GM11168 (cell line): ENCODE measurements at regions not wholly inside any gene's neighbourhood (a gene's known extent, or its start where the extent isn't known, plus 50 kb on each side); places are given as distances from the start of the nearest gene placed in this dataset.

ENCODE experiments used
- in situ Hi-C: fragments of 300-500 bp; cut with MboI; formaldehyde crosslinking; loops from one replicate; pipeline ENCODE4 v1.12.0; 2022; ENCODE audit warnings: low sequenced_read_pairs; ENCODE audit not compliant: unreplicated experiment

DNA sequence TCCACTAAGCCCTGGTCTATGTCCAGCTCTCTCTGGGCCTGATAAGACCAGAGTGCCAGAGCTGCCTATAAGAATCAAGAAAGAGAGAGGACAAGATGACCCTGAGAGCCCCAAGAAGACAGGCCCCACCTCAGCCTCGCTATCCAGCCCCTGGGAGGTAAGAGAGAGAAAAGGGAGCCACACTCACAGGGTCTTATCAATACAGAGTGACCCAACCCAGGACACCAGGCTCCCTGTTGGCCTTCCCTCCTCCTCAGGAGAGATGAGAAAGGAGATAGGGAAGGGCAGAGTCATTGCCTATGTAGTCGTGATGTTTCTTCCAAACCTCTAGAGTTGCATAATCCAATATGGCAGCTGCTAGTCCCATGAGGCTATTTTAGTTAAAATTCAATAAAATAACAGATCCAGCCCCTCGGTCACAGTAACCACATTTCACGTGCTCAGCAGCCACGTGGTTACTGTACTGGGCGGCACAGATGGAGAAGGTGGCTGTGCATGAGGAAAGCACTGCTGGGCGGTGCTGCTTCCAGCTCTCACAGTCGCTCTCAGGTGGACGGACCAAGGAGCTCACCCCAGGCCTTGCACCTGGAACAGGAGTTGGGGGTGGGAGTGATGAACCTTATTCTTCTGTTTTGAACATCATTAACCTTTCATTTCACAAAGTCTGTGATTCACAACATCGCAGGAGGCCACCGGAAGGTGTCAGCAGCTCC is 525.8 kb downstream of the SHQ1 start:
- in situ Hi-C loops, result no loop called here

GRCh38 chr3:72320955-72321303 is 527.3 kb downstream of the SHQ1 start:
- in situ Hi-C loops, result no loop called here

DNA sequence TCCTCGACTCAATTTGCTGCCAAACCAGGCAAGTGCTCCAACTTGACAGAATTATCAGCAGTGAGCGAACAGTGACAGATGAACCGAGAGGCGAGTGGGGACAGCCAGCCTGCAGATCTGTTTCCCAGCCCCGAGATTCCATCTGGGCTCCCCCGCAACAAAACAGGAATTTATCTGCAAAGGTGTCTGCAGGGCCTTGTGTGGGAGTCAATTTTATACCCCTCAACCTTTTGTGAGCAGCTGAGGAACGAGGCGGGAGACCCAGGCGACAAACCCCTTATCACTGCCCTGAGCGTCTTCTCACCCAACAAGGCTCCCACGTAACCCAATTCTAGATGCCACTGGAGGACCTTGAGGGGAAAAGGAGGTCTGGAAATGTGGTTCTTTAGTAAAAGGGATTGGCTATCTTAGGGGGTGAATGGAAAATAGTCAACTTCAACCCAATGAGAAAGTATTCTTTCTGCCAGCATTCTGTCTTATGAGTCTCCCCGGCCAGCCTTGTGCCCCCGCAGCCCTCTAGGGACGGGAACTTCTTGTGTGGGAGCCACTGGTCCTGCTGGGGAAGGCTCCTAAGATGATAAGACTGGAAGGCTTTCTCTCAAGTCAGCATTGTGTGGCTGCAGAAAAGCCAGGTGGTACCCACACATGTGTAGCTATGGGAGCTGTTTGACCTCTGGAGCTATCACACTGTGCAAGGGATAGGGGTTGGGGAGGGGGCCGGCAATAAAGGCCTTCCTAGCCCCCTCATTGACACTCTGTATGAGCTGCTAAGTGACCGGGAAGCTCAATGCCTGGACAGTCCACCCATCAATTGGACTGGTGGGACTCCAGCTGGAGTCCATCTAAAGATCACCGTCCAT is 527.9 kb downstream of the SHQ1 start:
- in situ Hi-C loops, result no loop called here

DNA sequence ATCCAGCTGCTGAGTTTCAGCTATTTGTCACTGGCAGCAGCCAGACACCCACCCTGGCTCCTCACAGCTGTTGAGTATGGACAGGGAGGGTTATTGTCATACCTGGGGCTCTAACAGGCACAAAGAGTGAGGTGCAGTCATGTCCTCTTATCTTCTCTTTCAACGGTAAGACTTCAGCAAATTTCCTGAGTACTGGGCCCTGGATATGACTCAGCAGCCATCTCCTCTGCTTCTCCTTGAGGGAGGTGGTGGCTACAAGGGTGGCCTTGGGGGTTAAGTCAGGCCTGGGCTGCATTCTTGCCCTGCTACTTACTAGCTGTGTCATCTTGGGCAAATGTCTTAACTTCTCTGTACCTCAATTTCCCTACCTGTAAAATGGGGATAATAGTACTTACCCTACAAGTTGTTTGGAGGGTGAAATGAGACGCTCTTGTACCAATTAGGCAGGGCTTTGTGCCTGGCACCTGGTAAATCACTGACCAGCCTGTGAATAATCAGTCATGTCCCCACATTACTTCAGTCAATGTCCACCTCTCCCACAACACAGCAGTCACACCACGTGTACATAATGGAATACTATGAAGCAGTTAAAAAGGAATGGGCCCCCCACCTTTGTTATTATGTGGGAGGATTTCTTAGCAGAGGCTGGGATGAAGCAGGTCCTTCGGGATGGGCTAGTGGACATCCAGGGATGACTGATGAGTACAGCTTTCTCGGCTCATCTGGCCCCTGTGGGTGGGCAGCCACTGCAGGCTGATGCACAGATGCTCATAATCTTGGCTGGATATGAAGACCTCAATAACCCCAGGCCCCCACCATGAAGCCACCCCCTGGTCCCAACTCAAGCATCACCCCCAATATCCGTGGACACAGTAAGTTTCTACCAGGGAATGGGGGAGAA is 528.8 kb downstream of the SHQ1 start:
- in situ Hi-C loops, result no loop called here

DNA sequence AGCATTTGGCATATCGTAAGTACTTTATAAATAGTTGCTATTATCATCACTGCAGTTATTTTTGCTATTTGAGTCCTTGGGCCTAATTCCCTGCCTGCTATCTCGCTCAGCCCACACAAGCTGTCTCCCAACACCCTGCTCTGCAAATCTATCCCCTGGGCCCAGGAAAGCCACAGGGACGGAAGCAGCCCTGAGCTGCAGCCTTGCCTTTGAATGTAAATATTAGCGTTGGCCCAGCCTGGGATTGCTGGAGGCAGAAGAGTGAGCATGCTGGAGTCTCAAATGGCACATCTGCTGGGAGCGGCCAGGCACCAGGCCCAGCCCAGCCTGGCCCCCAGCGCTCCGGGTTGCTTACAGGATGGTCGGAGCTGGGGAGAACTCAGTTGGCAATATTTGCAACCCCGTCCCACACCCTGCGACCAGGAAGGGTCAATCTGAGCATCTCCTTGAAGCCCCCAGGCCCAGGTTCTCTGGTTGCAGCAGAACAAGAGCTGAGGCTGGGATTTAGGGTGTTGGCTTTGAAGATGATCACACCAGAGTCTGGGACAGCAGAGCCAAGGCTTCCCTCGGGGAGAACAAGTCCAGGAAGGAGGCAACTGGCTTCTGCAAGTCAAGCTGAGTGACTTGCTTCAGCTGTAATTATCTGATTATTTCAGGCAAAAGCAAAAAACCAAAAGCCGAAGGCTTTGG is 529.6 kb downstream of the SHQ1 start:
- in situ Hi-C loops, result no loop called here

GRCh38 chr3:72317491-72317890 is 530.8 kb downstream of the SHQ1 start:
- in situ Hi-C loops, result no loop called here

DNA sequence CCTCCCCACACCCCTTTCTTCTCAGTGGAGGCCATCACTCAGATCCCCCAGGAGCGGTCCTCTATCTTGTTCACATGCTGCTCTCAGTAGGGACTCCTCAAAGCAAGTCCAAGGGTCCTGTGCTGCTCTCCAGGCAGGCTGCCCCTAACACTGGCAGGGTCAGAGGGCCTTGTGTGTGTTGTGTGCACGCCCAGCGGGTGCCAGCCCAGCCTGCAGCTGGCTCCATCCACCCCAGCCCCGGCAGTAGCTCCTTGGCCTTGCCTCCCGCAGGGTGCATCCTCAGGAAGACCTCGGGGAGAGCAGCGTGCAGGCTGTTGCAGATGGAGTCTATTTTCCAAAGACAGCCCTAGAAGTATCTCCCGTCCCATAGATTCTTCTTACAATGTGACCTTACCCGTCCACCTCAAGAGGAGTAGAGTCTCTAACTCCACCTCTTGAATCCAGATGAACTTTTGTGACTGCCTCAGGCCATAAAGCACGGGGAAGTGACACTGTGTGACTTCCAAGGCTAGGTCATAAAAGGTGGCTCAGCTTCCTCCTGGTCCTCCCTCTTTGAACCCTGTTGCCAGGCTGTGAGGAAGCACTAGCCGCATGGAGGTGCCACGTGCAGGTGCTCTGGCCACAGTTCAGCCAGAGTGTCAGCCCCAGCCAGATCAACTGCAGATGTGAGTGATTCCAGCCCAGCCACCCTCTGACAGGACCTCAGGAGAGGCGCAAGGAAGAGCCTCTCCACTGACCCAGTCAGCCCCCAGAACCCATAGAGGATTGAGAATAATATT is 531.6 kb downstream of the SHQ1 start:
- in situ Hi-C loops, result no loop called here

GRCh38 chr3:72313308-72313707 is 528.4 kb upstream of the PROK2 start:
- in situ Hi-C loops, result no loop called here

DNA sequence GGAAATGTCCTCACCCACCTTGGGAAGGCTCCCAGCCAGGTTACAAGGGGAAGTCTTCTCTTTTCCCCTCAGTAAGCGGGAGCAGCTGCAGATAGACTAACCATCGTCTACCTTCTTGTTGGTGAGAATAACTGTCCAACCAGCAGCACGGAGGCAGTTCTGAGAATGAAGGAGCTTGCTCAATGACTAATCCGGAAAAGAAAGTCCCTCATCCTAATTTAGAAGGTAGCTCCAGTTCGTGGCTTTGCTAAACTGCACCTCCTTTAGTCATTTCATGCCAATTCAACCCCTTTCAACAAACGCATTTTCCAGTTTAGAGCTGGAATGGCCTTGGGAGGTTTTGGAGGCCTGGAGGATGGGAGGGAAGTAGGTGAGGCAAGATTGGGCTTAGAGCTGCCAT is 527.4 kb upstream of the PROK2 start:
- in situ Hi-C loops, result no loop called here

DNA sequence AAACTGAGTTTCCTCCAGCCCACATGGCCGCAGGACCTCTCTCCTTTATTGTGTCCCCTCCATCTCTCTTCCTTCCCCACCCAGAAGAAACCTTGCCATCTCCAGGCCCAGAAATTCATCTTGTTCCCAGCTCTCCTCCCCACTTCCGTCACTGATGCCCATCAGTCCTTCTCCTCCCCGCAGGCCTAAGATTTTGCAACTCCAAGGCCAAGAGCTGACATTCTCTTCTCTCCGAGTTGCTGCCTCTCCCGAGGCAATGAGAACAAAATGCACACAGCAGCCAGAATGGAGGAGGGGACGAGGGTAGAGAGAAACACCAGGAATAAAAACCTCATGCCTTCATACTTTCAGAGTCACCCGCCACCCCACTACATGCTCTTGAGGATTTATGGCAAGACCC is 526.5 kb upstream of the PROK2 start:
- in situ Hi-C loops, result no loop called here

- in situ Hi-C loops, result no loop called here
These were observed 525.8 kb upstream of the PROK2 start for GRCh38 chr3:72310419-72311380.

DNA sequence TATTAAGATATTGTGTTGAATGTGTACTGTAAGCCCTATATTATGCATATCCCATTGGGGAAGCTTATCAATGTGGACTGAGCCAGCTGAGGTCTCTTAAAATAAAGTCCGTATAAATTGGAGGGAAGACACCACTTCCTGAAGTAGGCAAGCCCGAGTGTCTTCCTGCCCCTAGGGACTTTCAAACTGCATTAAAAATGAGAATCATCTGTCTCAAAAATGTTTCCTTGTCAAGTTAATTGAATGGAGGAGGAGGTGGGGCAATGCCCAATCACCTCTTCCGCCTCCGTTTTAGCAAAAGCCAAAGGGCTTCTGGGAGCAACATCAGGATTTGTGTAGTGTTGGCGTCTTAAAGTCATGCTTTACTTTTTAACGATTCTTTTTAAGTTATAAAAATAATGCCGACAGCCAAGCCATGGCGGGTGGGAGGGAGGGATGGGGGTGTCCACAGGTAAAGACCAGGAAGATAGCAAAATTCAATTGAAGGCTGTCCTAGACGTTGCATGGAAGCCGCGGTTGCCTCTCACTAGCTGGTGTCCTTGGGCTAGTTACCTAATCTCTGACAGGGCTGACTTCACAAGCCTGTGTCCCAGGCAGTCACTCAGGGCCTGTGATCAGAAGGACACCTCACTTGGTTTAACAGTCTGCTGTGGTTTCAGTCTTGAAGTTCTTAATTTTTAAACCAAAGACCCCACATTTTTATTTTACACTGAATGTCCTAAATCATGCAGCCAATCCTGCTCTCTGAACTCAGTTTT is 524.9 kb upstream of the PROK2 start:
- in situ Hi-C loops, result no loop called here

DNA sequence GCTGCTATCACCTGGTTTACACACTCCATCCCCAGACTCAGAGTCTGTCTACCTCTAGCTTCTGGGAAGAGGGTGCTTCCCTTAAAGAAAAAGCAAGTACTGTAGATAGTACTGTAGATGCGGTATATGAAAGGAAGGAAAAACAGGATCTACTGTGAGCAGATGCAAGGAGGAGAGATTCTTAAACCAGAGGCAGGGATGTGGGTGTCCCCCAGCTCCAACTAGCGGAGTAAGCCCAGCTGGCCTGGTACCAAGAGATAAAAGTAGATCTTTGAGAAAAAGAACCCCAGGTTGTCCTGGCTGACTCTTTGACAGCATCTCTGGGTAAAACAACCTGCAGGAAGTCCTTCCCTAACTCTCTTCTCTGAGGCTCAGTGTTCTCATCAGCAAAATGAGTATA is 523.7 kb upstream of the PROK2 start:
- in situ Hi-C loops, result no loop called here

DNA sequence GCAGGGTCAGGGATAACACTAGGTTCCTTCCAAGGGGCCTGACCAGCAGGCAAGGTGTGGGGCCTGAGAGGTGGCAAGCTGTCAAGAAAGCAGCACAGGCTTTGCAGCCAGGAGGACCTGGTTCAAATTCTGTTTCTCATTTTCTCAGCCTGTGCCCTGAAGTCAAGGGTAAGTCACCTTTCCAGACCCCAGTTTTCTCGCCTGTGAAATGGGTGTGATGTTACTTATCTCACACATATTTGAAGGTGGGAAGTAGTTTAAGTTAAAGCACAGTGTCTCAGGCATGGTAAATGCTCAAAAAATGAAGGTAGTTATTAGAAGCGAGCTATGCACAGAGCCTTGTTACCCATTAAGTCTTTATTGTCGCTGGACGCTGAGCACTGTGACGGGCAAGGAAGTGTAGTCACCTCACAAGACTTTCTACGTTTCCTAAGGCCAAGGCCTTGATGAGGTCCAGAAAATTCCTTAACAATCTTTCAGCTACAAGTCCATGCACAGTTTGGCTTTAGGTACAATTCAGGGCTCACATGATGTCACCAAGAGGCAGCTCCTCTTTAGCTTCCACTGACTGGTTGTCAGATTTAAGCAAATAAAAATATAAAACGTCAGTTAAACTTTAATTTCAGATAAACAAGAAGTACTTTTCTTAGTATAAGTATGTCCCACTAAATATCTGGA is 522.6 kb upstream of the PROK2 start:
- in situ Hi-C loops, result no loop called here

DNA sequence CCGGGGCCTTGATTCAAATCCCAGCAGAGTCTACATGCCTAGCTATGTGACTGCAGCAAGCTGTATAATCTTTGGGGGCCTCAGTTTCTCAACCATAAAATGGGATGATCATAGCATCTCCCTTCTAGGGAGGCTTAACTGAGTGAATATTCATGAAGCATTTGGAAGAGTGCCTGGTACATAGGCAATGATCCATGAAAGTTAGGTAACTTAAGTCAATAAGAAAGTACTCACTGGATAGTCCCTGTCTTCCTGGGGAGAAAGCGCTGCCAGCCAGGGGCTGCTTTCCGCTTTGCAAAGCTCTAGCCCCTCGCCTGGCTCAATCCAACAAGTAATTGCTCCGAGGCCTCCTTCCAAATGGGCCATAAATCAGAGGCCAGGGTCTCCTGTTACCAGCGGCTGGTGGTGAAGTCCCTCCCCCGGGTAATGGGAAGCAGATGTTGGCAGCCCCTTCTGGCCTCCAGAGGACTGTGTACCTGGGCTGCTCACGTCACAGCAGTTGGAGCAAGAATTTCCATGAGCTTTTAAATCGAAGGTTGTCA is 521.9 kb upstream of the PROK2 start:
- in situ Hi-C loops, result no loop called here

DNA sequence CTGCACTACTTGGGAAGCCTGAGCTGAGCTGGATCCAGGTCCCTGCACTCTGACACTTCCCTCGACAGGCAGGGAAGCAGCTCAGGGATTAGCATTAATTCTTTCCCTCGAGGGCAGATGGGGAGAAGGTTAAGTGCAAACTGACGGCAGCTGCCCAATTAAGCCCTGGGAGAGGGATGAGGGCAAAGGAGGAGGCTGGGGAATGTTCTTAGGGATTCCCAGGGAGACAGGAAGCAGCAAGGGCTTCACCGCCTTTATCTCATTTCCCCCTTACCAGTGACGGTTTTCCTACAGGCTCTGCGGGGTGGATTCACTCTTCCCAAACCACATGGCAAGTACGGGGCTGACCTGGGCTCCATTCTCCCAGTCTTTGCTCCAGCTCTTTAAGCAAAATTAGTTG is 519.0 kb upstream of the PROK2 start:
- in situ Hi-C loops, result no loop called here

DNA sequence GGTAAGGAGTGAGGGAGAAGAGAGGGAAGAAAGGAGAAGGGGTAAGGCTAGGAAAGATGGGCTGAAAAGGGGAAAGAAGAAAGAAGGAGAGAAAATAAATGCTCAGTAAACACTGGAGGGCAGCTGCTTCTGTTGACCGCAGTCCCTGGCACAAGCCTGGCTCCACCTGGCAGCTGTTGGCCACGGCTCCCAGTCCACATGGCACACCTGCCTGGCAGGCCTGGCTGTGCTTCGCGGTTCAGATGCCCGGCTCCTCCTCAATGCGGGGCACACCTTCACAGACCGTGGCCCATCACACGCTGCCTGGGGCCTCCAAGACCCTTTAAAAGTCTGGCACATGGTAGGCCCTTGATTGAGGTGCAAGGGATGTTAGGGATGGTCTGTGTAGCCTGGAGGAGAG is 516.8 kb upstream of the PROK2 start:
- in situ Hi-C loops, result no loop called here
